ENCODE measurements at regions not wholly inside any gene's neighbourhood (a gene's known extent, or its start where the extent isn't known, plus 50 kb on each side); places are given as distances from the start of the nearest gene placed in this dataset.

DNA sequence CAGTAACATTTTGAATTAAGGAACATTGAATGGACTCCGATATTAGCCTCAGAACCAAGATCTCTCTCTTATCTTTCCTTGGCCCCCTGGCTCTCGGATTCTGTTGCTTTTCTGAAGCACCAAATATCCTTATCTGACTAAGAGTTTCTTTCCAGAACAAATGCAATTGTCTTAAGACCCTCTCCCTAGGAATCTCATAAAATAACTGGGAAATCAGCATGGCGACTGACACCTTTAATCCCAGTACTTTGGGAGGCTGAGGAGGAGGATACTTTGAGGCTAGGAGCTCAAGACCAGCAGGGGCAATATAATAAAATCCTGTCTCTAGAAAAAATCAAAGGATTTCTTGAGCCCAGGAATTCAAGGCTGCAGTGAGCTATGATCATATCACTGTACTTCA, 984.5 kb downstream of the HACE1 start:
- CTCF ChIA-PET: no interaction called here
- H3K27ac Mint-ChIP-seq: no peak overlapping the region

DNA sequence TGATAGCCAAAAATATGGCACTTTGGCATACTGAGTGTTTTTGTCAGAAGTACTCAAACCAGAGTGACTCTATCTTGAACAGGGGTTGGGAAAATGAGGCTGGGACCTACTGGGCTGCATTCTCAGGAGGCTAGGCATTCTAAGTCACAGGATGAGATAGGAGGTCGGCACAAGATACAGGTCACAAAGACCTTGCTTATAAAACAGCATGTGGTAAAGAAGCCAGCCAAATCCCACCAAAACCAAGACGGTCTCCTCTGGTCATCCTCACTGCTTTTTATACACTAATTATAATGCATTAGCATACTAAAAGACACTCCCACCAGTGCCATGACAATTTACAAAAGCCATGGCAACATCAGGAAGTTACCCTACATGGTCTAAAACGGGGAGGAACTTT, 985.1 kb downstream of the HACE1 start:
- Mint-ChIP-seq H3K4me1 (ENCODE audit: low read depth) (no peaks in the 10 kb centered on the region), H3K27me3 (no peaks in the 10 kb centered on the region), H3K36me3 (ENCODE audit: low read depth) (no peaks in the 10 kb centered on the region), H3K9me3 (peaks cover 2% of the 10 kb centered on the region), H3K27ac (no peak overlapping the region), H3K4me3 (no peak overlapping the region)
- ChIA-PET POLR2A (no interaction called here), CTCF (no interaction called here)
- ATAC-seq (no peak), DNase-seq (no peak)
- intact Hi-C loops (cut with micrococcal nuclease): no loop called here
- TF ChIP-seq, protein P1, sequence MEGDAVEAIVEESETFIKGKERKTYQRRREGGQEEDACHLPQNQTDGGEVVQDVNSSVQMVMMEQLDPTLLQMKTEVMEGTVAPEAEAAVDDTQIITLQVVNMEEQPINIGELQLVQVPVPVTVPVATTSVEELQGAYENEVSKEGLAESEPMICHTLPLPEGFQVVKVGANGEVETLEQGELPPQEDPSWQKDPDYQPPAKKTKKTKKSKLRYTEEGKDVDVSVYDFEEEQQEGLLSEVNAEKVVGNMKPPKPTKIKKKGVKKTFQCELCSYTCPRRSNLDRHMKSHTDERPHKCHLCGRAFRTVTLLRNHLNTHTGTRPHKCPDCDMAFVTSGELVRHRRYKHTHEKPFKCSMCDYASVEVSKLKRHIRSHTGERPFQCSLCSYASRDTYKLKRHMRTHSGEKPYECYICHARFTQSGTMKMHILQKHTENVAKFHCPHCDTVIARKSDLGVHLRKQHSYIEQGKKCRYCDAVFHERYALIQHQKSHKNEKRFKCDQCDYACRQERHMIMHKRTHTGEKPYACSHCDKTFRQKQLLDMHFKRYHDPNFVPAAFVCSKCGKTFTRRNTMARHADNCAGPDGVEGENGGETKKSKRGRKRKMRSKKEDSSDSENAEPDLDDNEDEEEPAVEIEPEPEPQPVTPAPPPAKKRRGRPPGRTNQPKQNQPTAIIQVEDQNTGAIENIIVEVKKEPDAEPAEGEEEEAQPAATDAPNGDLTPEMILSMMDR (IDR thresholded peaks at IDR 0.05): no peak

More for the DNA sequence above, 984.5 kb downstream of the HACE1 start:
- POLR2A ChIA-PET: no interaction called here
- H3K4me3 Mint-ChIP-seq: no peak overlapping the region
- TF ChIP-seq, protein P1 (IDR thresholded peaks at IDR 0.05): no peak
- intact Hi-C loops (cut with micrococcal nuclease): no loop called here
- ATAC-seq: no peak
- DNase-seq: no peak
- no peaks in the 10 kb centered on the region for H3K4me1 Mint-ChIP-seq (ENCODE audit: low read depth)
- no peaks in the 10 kb centered on the region for H3K36me3 Mint-ChIP-seq (ENCODE audit: low read depth)
- peaks cover 2% of the 10 kb centered on the region for H3K9me3 Mint-ChIP-seq
- no peaks in the 10 kb centered on the region for H3K27me3 Mint-ChIP-seq

DNA sequence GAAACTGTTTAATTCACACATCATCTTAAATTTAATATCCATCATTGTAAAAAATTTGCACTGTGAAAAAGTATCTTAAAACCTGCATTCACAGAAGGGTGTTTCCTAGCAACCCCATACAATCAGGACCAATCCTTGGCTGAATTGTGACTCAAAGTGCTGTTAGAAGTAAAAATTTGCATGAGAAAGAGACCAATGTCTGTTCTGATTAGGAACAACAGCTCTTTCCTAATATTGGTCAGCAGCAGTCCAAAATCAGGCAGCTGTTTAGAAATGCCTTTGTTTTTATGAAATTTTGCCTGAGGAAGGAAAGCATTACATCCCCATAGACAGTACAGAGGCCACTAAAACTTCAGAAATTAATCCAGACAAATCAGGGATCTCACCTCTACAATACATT, 987.0 kb downstream of the HACE1 start:
- Mint-ChIP-seq H3K4me1 (ENCODE audit: low read depth) (no peaks in the 10 kb centered on the region), H3K27me3 (no peaks in the 10 kb centered on the region), H3K27ac (no peak overlapping the region), H3K36me3 (ENCODE audit: low read depth) (no peaks in the 10 kb centered on the region), H3K9me3 (peaks cover 4% of the 10 kb centered on the region), H3K4me3 (no peak overlapping the region)
- DNase-seq: no peak
- intact Hi-C loops (cut with micrococcal nuclease): no loop called here
- ChIA-PET POLR2A (no interaction called here), CTCF (no interaction called here)
- ATAC-seq: no peak
- TF ChIP-seq, protein P1 (IDR thresholded peaks at IDR 0.05): no peak

DNA sequence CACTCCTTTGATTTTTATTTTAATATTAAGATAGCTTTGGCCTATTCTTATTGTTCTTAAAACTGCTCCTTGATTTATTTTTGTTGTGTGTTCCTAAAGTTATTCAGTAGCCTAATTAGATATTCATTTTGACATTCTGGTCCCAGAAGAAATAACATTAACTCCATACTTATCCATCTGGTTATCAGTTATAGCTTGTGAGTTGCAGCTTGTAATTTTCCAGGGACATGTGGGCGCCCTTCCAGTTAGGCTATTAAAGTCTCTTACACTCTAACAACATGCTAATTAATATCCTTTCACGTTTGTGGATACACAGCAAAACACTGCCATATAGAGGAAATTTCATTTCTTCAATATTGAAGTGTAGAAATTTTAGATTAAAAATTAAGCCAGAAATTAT, 987.5 kb downstream of the HACE1 start:
- TF ChIP-seq, protein P1 (IDR thresholded peaks at IDR 0.05): no peak
- ChIA-PET CTCF (no interaction called here), POLR2A (no interaction called here)
- H3K27me3 Mint-ChIP-seq: no peaks in the 10 kb centered on the region
- no peaks in the 10 kb centered on the region for H3K36me3 Mint-ChIP-seq (ENCODE audit: low read depth)
- intact Hi-C loops (cut with micrococcal nuclease): no loop called here
- H3K9me3 Mint-ChIP-seq: peaks cover 5% of the 10 kb centered on the region
- H3K4me3 Mint-ChIP-seq: no peak overlapping the region
- H3K4me1 Mint-ChIP-seq (ENCODE audit: low read depth): no peaks in the 10 kb centered on the region
- H3K27ac Mint-ChIP-seq: no peak overlapping the region
- DNase-seq: no peak
- no peak for ATAC-seq

DNA sequence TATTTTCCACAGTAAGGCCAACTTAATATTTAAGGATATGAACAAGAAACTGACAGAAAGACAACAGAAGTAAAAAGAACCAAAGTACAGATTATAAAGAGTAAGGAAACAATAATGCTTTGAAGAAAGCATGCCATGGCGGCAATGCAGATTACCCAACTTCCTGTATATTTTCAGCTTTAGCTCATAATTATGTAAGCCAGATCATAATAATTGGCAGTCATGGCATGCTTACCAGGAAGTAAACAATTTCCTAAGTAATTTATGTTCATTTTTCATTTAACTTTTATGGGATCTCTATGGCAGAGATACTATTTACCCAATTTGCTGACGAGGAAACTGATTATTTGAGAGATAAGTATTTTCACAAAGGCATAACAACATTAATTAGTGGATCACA, 988.7 kb downstream of the HACE1 start:
- H3K27me3 Mint-ChIP-seq: no peaks in the 10 kb centered on the region
- intact Hi-C loops (cut with micrococcal nuclease): no loop called here
- no peak for DNase-seq
- H3K4me3 Mint-ChIP-seq: no peak overlapping the region
- peaks cover 5% of the 10 kb centered on the region for H3K9me3 Mint-ChIP-seq
- no peaks in the 10 kb centered on the region for H3K4me1 Mint-ChIP-seq (ENCODE audit: low read depth)
- H3K36me3 Mint-ChIP-seq (ENCODE audit: low read depth): no peaks in the 10 kb centered on the region
- CTCF ChIA-PET: no interaction called here
- POLR2A ChIA-PET: no interaction called here
- H3K27ac Mint-ChIP-seq: no peak overlapping the region
- TF ChIP-seq, protein P1 (IDR thresholded peaks at IDR 0.05): no peak
- no peak for ATAC-seq

Measured in activated CD8-positive, alpha-beta T cell treated with anti-CD3 and anti-CD28 coated beads for 36 hours (primary cell).